ENCODE measurements at regions not wholly inside any gene's neighbourhood (a gene's known extent, or its start where the extent isn't known, plus 50 kb on each side); places are given as distances from the start of the nearest gene placed in this dataset.

DNA sequence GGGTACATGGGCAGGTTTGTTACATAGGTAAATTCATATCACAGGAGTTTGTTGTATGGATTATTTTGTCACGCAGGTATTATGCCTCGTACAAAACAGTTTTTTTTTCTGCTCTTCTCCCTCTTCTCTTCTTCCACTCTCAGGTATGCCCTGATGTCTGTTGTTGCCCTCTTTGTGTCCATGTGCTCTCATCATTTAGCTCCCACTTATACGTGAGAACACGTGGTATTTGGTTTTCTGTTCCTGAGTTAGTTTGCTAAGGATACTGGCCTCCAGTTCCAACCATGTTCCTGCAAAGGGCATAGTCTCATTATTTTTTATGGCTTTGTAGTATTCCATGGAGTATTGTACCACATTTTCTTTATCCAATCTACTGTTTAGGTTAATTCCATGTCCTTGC lies 65.7 kb downstream of the UNC5CL start:
- no peak for DNase-seq (ENCODE audit: low read depth)
- no peak overlapping the region for H3K4me3 ChIP-seq (ENCODE audit: low read length)
- no peak for TF ChIP-seq CTCF (conservative IDR thresholded peaks at IDR 0.05; ENCODE audit: low read length)

DNA sequence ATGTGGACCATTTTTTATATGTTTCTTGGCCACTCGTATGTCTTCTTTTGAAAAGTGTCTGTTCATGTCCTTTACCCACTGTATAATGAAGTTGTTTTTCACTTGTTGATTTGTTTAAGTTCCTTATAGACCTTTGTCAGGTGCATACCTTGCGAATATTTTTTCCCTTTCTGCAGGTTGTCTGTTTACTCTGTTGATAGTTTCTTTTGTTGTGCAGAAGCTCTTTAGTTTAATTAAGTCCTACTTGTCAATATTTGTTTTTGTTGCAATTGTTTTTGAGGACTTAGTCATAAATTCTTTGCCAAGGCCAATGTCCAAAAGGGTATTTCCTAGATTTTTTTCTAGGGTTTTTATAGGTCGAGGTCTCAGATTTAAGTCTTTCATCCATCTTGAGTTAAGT lies 66.2 kb downstream of the UNC5CL start:
- no peak for DNase-seq (ENCODE audit: low read depth)
- no peak for TF ChIP-seq CTCF (conservative IDR thresholded peaks at IDR 0.05; ENCODE audit: low read length)
- no peak overlapping the region for H3K4me3 ChIP-seq (ENCODE audit: low read length)

DNA sequence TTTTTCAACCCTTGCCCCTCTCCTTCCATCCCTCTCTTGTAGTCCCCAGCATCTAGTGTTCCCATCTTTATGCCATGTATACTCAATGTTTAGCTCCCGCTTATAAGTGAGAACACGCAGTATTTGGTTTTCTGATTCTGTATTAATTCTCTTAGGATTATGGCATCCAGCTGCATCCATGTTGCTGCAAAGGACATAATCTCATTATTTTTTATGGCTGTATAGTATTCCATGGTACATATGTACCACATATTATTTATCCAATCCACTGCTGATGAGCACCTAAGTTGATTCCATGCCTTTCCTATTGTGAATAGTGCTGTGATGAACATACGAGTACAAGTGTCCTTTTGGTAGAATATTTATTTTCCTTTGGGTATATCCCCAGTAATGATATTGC lies 66.8 kb downstream of the UNC5CL start:
- no peak for DNase-seq (ENCODE audit: low read depth)
- TF ChIP-seq CTCF (conservative IDR thresholded peaks at IDR 0.05; ENCODE audit: low read length): no peak
- no peak overlapping the region for H3K4me3 ChIP-seq (ENCODE audit: low read length)

DNA sequence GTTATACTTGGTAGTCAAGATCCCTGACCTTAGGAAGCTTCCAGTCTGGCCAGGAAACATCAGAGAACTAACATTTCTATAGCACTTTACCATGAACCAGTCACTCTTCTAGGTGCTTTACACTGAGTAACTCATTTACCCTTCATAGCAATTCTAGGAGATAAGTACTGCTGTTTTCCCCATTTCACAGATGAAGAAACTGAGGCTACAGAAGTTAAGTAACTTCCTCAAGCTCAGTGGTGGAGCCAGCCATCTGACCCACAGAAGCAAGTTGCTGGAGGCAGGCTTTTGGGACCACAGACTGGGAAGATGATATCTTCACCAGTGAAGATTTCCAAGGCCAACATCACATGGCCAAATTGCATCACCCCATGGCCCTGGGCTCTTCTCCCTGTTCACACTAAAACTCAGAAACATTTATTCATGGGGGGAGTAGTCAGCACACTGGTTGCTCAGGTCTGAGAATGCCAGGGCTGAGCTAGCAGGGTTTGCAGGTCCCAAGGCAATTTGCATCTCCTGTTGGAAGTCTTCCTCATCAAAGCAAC lies 70.3 kb downstream of the UNC5CL start:
- TF ChIP-seq CTCF (conservative IDR thresholded peaks at IDR 0.05; ENCODE audit: low read length): no peak
- DNase-seq (ENCODE audit: low read depth): no peak
- no peak overlapping the region for H3K4me3 ChIP-seq (ENCODE audit: low read length)

GRCh38 chr6:40966860-40967259 lies 72.2 kb downstream of the UNC5CL start:
- no peak overlapping the region for H3K4me3 ChIP-seq (ENCODE audit: low read length)
- DNase-seq (ENCODE audit: low read depth): no peak
- TF ChIP-seq CTCF (conservative IDR thresholded peaks at IDR 0.05; ENCODE audit: low read length): no peak

- no peak overlapping the region for H3K4me3 ChIP-seq (ENCODE audit: low read length)
- TF ChIP-seq CTCF (conservative IDR thresholded peaks at IDR 0.05; ENCODE audit: low read length): no peak
- no peak for DNase-seq (ENCODE audit: low read depth)
These were observed 74.0 kb downstream of the UNC5CL start for GRCh38 chr6:40965046-40965445.

GRCh38 chr6:40963019-40963418 lies 76.0 kb downstream of the UNC5CL start:
- H3K4me3 ChIP-seq (ENCODE audit: low read length): no peak overlapping the region
- no peak for DNase-seq (ENCODE audit: low read depth)
- no peak for TF ChIP-seq CTCF (conservative IDR thresholded peaks at IDR 0.05; ENCODE audit: low read length)
